ENCODE measurements at regions not wholly inside any gene's neighbourhood (a gene's known extent, or its start where the extent isn't known, plus 50 kb on each side); places are given as distances from the start of the nearest gene placed in this dataset.
A peak's percentile ranks its signal among the peaks of the same experiment; 100 is the strongest.

- DNase-seq (ENCODE audit: low spot score), result no peak
Measured at GRCh38 chr21:39105341-39105765, 77.9 kb downstream of the PSMG1 start.

DNA sequence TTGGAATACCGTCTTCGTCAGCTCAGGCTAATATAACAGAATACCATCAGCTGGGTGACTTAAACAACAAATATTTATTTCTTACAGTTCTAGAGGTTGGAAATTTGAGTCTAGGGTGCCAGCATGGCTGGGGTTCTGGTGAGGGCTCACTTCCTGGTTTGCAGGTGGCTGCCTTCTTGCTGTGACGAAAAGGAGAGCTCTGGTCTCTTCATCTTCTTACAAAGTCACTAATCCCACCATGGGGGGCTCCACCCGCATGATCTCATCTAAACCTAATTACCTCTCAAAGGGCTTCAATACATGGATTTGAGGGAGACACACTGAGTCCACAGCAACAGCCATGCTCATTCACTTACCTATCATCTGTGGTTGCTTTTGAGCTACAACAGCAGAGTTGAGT, 78.3 kb downstream of the PSMG1 start:
- DNase-seq (ENCODE audit: low spot score), result no peak

DNA sequence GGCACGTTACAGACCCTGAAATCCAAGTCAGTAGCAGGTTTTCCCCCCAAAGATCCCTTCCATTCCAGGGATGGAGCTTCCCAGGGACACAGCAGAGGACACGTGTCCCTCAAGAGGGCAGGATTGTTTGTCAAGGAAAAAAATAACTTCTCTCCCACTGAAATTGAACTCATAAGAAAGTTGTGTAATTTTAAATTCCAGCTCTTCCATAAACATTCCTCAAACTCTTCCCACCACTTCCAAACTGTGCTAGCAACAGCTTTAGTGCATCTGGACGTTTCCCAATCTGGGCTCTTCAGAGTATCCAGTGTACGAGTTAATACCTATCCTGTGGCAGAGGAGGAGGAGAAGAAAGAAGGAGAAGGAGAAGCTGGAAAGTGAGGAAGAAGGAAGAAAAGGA, 79.6 kb downstream of the PSMG1 start:
- no peak for DNase-seq (ENCODE audit: low spot score)

DNA sequence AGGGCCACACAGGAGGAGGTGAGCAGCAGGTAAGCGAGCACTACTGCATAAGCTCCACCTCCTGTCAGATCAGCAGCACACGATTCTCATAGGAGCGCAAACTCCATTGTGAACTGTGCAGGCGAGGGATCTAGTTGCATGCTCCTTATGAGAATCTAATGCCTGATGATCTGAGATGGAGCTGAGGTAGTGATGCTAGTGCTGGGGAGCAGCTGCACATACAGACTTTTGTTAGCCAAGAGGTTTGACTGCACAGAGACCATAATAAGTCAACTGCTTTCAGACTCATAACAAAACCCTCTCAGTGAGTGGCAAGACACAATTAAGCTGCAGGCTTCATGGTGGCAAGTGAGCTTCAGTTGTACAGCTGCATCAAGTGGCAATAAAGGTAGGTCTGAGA, 83.4 kb downstream of the PSMG1 start:
- DNase-seq (ENCODE audit: low spot score), result no peak

DNA sequence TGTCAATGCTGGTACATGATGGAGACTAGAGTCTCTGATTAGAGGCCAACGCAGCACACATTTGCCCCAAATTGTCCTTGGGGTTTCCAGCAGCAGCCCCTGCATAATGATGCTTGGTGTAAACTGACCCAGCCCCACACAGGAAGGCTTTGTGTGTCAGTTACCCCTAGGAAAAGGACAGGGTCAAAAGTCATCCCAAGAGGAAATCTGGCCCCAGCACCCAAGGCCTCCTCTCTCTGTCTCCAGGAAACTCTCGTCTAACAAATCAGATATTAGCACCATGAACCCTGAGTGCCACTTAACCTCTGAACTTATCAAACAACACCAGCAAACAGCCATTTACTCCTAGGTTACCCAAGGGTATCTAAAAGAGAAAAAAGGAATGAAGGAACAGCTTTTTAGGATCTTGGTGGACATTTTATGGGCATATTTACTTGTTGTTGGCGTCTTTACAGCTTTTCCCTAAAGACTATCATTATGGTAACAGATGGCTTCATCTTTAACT, 84.5 kb downstream of the PSMG1 start:
- DNase-seq (ENCODE audit: low spot score), result no peak

DNA sequence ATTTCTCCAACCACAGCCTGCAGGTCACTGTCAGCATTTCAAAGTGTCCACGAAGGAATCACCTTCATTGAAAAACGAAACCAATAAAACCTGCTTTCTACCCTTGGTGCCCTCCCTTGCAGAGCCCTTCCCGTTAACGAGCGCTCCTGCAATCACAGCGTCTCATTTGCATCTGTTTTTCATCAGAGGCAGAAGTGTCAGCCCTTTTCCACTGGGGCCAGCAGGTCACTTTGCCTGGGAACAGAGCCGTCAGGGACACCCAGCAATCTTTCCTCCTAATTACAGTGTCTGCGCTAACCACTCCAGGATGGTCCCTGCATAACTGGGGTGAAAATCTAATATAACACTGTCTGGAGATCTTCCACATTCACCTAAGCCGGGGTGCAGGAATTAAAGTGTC, 85.3 kb downstream of the PSMG1 start:
- DNase-seq (ENCODE audit: low spot score), result no peak

GRCh38 chr21:39097335-39097861, 85.9 kb downstream of the PSMG1 start:
- DNase-seq (ENCODE audit: low spot score), result no peak

DNA sequence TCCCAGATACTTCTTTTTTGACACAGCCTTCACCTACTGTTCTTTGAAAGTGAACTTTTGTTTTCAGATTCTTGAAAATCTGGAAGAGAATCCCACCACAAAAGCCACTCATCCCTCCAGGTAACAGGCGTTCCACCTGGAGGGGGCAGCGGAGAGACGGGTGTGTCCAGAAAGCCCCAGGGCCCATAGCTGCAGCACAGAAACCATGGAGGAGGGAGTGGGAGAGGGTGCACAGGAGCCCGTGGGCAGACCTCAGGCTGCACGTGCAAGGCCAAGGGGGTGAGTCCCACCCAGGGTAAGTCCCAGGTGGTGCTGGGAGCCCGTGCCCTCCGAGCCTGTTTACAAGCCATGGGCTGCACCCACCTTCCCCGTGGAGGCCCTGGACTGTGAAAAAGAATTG, 86.5 kb downstream of the PSMG1 start:
- DNase-seq (ENCODE audit: low spot score), result no peak

- DNase-seq (ENCODE audit: low spot score), result no peak
Measured at GRCh38 chr21:39095681-39096080, 87.6 kb downstream of the PSMG1 start.

DNA sequence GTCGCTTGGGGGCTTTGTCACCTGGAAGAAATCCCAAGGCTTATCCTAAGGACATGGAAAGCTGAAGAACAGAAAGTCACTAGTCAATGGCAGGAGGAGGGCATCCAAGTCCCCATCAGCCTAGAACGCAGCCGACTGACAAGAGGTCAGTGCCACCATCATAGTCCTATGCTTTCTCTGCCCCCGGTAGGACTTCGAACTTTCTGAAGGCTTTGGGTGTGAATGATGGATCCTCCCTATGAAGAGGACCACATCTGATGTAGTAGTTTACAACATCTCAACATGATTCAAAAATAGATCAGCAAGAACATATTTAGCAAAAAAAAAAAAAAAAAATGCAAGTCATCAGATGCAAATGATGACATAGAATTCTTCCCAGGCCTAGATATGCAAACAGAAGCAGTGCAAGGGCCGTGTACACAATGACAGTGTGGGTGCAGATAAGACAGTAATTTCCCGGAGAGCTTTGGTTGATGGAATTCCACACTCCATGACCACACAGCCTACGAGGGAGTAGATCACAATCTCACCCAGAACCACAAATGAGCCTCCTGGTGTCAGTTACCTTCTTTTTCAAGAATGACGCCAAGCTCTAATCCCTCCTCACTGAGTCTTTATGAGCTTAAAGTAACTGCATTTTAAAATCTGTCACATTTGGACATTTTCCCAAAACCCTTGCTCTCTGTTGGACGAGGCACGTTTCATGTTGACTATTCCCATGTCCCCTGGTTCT, 88.2 kb downstream of the PSMG1 start:
- peak; percentile 83 for DNase-seq (ENCODE audit: low spot score)

- no peak for DNase-seq (ENCODE audit: low spot score)
Measured at GRCh38 chr21:39094087-39094780, 89.0 kb downstream of the PSMG1 start.

DNA sequence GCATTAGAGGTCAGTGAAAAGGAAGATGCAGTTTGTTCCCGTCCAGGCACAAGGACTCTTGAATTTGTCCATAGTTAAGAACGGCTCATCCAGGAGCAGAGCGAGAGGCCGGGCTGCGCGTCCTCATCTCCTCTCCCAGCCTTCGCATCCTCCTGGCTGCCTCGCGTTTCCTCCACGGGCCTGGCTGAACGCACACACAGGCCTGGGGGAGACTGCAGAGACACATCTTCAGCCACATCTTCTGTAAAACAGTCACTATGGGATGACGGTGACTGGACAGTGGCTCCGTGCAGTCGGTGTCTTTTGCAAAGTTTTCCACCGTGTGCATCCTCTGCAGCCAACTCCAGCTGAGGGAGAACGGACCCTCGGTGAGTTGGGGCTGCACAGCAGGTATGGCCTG, 89.7 kb downstream of the PSMG1 start:
- no peak for DNase-seq (ENCODE audit: low spot score)

- no peak for DNase-seq (ENCODE audit: low spot score)
Measured at GRCh38 chr21:39088831-39089380, 94.3 kb downstream of the PSMG1 start.

- DNase-seq (ENCODE audit: low spot score), result no peak
Measured at GRCh38 chr21:39088031-39088370, 95.2 kb downstream of the PSMG1 start.

DNA sequence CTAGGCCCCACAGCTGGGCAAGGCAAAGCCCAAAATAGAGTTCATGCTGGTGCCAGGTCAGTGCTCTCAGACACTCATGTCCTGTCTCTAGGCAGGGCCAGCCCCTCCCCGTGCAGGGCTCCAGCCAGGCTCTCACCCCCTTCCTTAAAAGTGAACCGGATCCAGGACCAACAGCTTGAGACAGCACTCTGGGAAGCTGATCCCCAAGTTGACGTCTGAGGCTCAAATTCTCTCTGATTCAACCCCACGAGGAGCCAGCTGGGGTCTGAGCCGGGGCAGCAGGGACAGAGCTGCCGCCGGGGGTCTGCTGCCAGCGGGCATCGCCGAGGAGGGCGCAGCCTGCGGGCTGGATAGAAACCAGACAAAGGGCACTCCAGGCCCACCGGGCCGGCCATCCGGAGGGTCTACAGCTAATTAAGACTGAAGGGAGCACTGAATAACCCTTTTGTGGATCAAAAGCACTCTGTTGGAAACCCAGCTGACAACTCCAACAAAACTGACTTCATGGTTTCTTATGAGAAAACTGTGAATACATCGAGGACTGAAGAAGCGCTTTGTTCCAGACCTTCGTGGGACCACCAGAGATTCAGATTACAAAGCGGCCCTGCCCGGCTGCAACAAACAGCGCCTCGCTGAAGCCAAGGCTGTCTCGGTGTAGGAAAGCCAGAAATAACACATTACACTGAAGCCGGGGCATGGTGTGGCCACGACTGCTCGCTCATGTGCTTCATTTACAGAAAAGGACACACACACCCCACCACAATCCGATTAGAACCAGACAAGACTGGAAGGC, 95.8 kb downstream of the PSMG1 start:
- no peak for DNase-seq (ENCODE audit: low spot score)

DNA sequence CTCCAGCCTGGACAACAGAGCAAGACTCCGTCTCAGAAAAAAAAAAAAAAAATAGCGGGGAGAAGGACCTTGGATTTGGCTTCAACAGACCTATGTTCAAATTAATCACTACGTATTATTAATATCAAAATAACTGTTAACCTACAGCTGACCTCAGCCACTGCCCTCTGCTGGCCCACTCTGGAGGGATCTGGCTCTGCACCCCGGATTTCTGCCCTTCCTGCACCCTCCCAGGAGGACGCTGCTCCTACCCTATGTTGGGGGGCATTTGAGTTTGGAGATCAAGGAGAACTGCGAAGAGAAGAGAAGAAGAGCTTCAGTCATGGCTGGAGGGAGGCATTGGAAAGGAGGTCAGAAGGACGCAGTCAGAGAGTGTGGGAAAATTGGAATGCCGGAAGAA, 96.7 kb downstream of the PSMG1 start:
- no peak for DNase-seq (ENCODE audit: low spot score)

- no peak for DNase-seq (ENCODE audit: low spot score)
Measured at GRCh38 chr21:39085843-39086405, 97.3 kb downstream of the PSMG1 start.

- no peak for DNase-seq (ENCODE audit: low spot score)
Measured at GRCh38 chr21:39084979-39085729, 98.1 kb downstream of the PSMG1 start.

DNA sequence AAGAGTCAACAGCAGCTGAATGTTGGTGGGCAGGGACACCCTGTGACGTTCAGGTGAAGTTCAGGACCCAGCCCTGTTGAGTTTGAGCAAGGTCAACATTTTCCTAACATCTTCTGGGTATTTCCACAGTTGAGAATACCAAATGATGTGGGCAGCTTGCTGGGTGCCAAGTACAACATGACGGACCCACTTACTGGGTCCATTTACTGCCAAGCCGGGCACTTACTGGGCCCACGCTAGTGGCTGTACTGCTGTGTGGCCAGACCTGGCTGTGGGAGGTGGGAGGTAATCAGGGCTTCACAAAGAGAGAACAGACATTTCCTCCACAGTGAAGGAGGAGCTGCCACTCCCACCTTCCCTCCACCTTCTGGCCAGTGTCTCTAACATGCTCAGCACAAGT, 99.2 kb downstream of the PSMG1 start:
- DNase-seq (ENCODE audit: low spot score), result no peak

- DNase-seq (ENCODE audit: low spot score), result no peak
Measured at GRCh38 chr21:39083377-39084008, 99.8 kb downstream of the PSMG1 start.

Measured in HuH-7.5 (cell line).